Right renal pelvis (tissue), 4 donors: ENCODE measurements at regions not wholly inside any gene's neighbourhood (a gene's known extent, or its start where the extent isn't known, plus 50 kb on each side); places are given as distances from the start of the nearest gene placed in this dataset.
"Not testable (repeated sequence)": the region's sequence is repeated elsewhere in the genome, so short reads cannot be mapped to it uniquely, and the experiment has no call there.

ENCODE experiments used
- DNase-seq, 4 donors: peaks; one replicate each; pipeline ENCODE4 v3.0.0-alpha.2; 2013; ENCODE audit warnings: low read depth in 4 of 4, low spot score in 3 of 4, missing footprints in 1 of 4

- DNase-seq = no peak
Observed at GRCh38 chr4:104330125-104330905, 164.4 kb downstream of the CXXC4 start.

- DNase-seq = not testable (repeated sequence)
Observed at GRCh38 chr4:104326991-104327694, 167.6 kb downstream of the CXXC4 start.

GRCh38 chr4:104302731-104303130, 192.0 kb downstream of the CXXC4 start:
- DNase-seq = no peak

GRCh38 chr4:104294811-104295210, 199.9 kb downstream of the CXXC4 start:
- no peak for DNase-seq

- DNase-seq = no peak
Observed at GRCh38 chr4:104286867-104287266, 207.8 kb downstream of the CXXC4 start.

GRCh38 chr4:104283303-104283702, 211.4 kb downstream of the CXXC4 start:
- no peak for DNase-seq

GRCh38 chr4:104279744-104280143, 214.9 kb downstream of the CXXC4 start:
- no peak for DNase-seq

- no peak for DNase-seq
Observed at GRCh38 chr4:104272966-104273365, 221.7 kb downstream of the CXXC4 start.

- not testable (repeated sequence) for DNase-seq
Observed at GRCh38 chr4:104269603-104270002, 225.1 kb downstream of the CXXC4 start.

- no peak for DNase-seq
Observed at GRCh38 chr4:104263100-104263499, 231.6 kb downstream of the CXXC4 start.

GRCh38 chr4:104262678-104263077, 232.0 kb downstream of the CXXC4 start:
- no peak for DNase-seq

GRCh38 chr4:104248726-104249125, 246.0 kb downstream of the CXXC4 start:
- no peak for DNase-seq

- no peak for DNase-seq
Observed at GRCh38 chr4:104235967-104236366, 258.7 kb downstream of the CXXC4 start.

GRCh38 chr4:104217526-104217925, 277.2 kb downstream of the CXXC4 start:
- no peak for DNase-seq

- no peak for DNase-seq
Observed at GRCh38 chr4:104211657-104212056, 283.0 kb downstream of the CXXC4 start.

GRCh38 chr4:104210420-104210819, 284.3 kb downstream of the CXXC4 start:
- no peak for DNase-seq

- no peak for DNase-seq
Observed at GRCh38 chr4:104206784-104207183, 287.9 kb downstream of the CXXC4 start.

- no peak for DNase-seq
Observed at GRCh38 chr4:104205116-104205515, 289.6 kb downstream of the CXXC4 start.

- no peak for DNase-seq
Observed at GRCh38 chr4:104188301-104188700, 306.4 kb downstream of the CXXC4 start.

- DNase-seq = no peak
Observed at GRCh38 chr4:104169437-104169836, 325.3 kb downstream of the CXXC4 start.

GRCh38 chr4:104166749-104167148, 327.9 kb downstream of the CXXC4 start:
- DNase-seq = no peak

- no peak for DNase-seq
Observed at GRCh38 chr4:104163820-104164219, 330.9 kb downstream of the CXXC4 start.
